ENCODE measurements at regions not wholly inside any gene's neighbourhood (a gene's known extent, or its start where the extent isn't known, plus 50 kb on each side); places are given as distances from the start of the nearest gene placed in this dataset.
"Not testable (repeated sequence)": the region's sequence is repeated elsewhere in the genome, so short reads cannot be mapped to it uniquely, and the experiment has no call there.

DNA sequence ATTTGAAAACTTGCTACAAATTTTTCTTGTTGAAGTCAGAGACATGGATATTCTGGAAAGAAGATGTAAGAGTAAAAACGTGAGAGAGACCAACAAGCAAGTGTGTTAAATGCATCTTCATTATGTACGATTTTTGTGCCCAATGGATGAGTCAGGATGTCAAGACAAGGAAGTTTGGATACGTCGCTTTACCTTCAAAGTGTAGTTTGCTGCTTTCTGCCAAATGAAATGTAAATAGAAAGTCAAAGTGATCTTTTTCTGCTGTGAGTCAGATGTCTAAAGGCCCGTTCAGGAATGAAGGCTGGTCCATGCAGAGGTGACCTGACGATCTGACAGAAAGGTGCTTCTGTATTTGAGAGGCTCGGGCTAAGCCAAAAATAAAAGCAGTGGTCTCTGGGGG is 273.1 kb upstream of the PIK3R1 start:
- no peak for DNase-seq (ENCODE audit: low spot score)

DNA sequence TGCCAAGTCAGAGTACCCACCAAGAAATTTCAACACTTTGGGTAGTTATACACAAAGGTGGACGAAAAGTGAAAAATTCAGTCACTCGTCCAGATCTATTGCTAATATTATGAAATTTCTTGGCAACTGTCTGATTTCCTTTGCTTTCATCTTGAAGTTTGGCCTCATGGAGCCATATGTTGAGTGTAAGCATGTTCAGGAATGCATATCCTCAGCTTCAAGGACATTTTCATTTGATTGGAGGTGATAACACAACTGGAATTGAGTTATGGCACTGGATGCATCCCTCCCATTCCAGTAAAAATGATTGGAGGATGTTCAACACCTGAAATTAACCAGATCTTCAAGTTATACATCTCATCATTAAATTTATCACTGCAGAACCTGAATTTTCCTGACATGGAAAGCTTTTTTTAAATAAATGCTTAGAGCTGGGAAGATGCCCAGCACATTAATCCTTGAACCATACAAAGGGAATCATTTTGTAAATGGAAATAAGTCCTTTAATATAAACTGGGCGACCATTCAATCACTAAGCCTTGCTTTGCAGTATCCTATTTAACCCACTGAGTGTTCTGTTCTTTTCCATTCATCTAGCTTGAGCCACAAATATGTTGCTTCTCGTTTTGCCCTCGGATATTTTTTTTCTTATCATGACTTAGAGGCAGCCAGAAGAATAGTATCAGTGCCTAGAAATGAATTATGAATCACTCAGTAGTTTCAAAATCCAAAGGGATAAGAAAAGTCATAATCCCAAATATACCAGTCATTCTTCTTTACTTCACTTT is 273.7 kb upstream of the PIK3R1 start:
- DNase-seq (ENCODE audit: low spot score), result no peak

DNA sequence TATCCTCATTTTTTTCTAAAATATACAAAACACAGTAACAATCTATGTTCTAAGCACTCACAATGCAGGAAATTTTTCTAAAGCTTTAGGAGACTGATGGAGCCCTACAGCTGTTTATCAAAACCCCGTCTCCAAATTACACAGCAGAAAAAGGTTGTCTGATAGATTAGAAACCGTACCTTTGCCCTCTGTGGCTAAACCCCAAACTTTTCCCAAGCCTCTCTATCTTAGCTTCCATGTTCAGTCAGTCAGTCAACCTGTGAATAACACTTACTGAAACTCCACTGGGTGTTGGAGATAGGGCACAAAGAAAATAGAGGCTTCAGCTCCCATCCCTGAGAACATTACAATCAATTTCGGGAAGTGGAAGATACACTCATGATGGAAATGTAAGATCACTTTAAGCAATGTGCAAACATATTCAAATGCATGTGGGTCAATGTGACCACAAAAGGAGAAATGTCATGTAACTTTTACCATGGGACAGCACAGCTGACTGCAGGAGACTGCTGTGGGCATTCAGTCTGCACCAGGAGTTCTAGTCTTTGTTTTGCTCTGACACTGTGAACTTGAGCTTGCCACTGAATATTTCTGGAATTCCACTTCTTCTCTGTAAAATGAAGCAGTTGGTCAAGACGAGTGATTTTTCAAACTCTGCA is 279.5 kb upstream of the PIK3R1 start:
- no peak for DNase-seq (ENCODE audit: low spot score)

DNA sequence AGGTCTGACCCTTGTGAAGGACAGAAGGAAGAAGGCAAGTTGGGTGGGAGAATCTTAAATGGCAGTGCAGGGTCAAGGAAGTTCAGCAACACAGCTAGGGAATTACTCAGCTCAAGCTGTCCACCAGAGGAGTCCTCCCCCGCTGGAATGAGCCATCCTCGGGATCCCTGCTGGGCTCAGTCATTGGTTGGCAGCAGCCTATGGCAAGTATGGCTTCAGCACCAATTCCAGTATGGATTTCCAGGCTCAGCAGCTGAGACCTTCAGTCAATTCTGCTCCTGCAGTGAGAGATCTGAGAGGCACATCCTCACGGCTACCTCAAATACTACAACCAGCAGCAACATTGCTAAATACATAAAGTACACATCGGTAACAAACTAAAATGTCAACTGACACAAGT is 280.6 kb upstream of the PIK3R1 start:
- no peak for DNase-seq (ENCODE audit: low spot score)

DNA sequence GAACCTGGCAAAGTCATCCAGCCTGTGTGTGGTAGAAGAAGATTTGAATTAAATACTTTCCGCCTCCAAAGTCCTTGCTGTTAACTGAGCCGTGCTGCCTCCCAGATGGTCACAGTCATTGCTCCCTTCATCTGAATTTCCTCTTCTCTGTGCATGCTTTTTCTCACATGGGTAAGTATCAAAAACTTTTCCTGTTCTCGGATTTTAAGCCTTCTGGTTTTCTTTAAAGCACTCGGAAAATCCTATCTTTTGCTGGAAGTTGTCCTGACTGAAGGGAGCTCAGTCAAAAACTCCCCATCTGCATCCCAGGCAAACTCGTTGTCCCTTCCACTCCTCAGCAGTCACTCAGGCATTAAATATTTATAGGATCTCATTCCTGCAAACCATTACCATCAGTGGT is 290.0 kb upstream of the PIK3R1 start:
- no peak for DNase-seq (ENCODE audit: low spot score)

DNA sequence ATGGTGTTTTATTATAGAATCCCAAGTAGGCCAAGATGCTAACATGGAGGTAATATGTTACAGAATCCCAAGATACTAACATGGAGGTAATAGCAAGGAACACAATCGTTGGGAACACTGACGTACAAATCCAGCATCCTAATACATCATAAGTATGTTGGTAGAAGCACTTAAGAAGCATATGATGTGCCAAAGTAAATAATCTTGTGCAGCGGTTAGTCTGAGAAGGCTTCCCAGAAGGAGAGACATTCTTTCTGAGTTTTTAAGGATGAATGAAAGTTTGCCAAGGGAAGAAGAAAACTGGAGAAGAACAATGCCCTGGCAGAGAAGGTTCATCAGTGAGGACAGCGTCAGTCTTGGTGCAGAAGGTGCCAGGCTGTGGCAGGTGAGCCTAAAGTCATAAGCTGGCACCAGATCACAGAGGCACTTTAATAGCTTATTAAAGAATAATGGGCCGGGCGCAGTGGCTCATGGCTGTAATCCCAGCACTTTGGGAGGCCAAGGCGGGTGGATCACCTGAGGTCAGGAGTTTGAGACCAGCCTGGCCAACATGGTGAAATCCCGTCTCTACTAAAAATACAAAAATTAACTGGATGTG is 294.5 kb upstream of the PIK3R1 start:
- DNase-seq (ENCODE audit: low spot score), result no peak

DNA sequence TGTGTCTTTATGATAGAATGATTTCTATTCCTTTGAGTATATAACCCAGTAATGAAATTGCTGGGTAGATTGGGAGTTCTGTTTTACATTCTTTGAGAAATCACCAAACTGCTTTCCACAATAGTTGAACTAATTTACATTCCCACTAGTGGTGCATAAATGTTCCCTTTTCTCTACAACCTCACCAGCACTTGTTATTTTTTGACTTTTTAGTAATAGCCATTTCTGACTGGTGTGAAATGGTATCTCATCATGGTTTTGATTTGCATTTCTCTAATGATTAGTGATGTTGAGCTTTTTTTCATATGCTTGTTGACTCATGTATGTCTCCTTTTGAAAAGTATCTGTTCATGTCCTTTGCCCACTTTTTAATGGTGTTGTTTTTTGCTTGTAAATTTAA is 296.0 kb upstream of the PIK3R1 start:
- DNase-seq (ENCODE audit: low spot score), result not testable (repeated sequence)

DNA sequence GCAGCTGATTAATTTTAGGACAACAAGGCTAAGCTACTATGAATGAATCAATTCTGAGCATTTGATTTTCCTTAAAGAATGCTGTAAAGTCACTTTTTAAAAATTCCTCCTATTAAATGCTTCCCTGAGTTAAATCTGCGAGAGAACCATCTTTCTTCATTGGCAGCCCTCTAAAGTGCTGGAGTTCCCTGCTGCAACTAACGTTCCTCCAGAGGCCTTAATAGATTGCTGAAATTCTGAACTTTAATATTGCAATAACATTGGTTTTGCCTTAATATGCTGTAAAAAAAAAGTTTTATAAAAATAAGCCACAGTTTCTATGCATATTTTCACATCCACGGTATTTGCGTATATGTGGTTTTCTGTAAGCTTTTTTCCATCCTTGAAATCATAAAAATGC is 298.0 kb upstream of the PIK3R1 start:
- DNase-seq (ENCODE audit: low spot score), result no peak

DNA sequence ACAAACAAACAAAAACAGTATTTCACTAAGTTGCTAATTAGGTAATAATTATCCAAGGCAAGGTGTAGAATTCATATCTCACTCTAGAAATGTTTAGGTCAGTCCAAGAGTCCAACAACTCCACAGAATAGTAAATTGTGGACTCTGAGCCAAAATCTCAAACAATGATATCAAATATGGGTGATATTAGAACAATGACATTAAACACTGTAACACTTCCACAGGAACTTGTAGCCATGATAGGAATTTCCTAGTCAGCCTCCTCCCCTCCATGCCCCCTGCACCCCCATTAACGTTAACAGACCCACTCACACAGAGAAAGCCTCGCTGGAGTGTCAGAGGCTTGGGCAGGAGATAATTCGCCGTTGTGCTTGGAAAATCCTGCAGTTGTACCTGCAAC is 305.0 kb upstream of the PIK3R1 start:
- no peak for DNase-seq (ENCODE audit: low spot score)

DNA sequence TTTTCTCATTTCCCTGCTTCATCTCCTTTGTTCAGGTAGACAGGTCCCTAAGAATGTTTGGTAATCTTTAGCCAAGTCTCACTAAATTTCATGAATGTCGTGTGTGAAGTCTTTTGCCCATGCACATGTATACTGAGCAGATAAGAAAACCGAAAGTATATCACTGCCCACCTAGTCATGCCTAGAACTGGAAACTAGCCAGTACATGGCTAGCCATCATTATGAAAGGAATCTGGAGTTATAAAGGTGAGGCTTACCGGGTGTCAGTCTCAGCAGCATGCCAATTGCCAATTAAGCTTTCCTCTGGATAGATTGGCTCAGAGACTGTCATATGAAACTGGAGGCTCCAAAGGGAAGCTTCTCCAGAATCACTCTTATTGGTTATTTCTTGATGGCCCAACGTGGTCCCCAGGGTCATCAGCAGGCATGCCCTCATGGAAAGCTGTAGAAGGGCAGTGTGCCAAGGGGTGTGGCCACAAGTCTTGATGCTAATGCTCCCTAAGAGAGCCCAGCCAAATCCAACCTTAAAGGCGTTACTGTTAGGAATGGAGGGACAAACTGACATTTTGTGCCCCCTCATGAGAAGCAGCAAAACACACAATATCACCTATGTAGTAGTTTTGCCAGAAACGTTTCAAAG is 307.3 kb upstream of the PIK3R1 start:
- no peak for DNase-seq (ENCODE audit: low spot score)

DNA sequence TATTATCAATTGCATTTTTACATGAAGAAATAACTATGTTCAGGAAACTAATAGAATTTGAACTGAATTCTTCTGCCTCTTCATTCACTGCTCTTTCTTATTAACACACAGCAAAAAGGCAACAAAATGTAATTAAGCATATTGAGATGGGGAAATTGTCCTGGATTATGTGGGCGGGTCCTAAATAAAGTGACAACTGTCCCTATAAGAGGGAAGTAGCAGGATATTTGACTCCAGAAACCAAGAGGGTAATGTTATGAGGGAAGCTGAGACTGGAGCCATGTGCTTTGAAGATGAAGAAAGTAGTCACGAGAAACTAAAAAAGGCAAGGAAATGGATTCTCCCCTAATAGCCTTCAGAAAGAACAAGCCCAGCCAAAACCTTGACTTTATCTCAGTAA is 311.2 kb upstream of the PIK3R1 start:
- no peak for DNase-seq (ENCODE audit: low spot score)

DNA sequence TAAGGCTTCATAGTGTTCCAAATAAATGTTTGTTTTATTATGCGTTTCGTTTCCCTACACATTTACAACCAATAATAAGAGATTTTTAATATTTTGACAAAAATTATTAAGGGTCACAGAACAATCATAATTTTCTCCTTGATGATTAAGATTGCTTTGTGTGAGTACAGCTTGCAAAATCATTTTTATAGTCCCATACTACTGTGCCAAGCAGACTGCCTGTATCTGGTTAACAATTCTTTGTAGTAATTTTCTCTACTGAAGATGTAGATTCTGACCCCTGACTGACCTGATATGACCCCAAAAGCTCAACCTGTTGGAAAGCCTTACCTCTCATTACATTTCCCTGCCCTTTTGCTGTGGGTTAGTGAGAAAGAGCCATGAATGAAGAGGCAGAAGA is 311.9 kb upstream of the PIK3R1 start:
- no peak for DNase-seq (ENCODE audit: low spot score)

DNA sequence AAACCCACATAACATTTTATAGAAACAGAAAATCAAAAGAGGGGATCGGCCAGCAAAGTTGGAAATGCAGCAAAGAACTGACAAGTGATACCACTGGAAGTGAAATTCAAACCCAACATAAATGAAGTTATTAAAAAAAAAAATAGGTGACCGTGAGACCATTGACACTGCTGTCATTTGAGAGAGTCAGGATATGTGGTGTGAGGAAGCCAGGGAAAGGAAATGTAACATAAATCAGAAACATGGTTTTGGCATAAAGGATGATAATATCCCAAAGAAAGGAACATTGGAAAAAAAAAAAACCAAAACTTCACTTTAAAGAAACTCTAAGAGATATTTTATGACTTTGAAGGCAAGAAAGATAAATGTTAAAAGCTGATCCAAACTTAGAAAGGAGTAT is 312.4 kb upstream of the PIK3R1 start:
- no peak for DNase-seq (ENCODE audit: low spot score)

DNA sequence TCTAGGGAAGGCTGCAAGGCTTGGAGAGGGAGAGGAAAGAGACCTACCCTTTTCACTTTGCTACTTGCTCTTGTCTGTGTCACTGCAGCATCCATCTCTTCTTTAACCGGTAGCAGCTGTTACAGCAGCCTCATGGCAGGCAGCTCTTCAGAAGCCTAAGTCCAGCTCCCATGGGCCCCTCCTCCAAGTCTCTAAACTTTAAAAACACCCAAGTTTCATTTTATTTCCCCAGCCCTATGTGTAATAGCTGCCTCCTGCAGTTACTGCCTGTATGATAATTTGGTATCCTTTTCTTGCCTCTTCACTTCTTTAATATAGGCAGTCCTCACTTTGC is 313.1 kb upstream of the PIK3R1 start:
- DNase-seq (ENCODE audit: low spot score), result no peak

DNA sequence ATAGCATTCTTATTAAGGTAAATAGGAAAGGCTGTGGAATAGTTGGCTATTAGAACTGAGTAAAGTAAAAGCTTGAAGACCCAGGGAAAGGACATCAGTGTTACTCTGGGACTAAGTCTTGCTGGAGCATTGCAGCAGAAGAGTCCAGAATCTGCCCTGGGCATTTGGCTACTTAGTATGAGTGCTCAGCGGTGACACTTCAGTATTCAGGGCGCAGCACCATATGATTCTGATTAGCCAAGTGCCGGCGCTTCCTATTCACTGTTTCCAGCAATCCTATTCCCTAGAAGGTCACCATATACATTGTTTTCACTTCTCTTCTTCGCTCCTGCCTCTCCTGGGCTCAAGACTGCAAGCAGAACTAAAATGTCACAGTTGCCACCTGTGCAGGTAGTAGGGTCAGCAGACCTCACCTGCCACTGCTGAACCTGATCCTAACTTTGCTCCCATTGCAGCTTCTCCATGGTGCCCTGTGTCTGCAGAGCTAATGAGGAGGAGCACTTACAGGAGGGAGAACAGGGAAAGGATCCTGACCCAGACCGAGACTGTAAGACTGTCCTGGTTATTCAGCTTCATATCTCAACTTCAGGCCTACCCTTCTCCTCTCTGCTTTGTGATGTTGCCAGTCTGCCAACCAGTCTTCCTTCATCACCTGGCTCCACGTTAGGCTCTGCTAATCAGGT is 313.6 kb upstream of the PIK3R1 start:
- no peak for DNase-seq (ENCODE audit: low spot score)

DNA sequence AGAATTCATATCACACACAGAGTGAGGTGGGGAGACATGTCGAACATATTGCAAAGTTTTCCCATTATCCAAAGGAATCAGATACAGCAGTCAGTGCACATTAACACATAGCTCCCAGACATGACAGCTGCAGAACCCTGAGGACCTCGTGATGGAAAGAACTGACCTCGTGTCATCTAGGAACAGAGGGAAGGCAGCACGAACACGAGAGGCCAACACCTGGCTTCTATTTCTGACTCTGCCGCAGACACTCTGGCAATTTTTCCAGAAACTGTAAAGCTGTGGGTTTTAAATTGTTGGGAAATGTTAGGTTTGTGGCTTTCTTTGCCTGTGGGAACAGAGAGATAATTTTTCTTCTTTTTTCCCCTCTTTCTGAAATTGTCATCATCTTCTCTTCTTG is 315.0 kb upstream of the PIK3R1 start:
- no peak for DNase-seq (ENCODE audit: low spot score)

DNA sequence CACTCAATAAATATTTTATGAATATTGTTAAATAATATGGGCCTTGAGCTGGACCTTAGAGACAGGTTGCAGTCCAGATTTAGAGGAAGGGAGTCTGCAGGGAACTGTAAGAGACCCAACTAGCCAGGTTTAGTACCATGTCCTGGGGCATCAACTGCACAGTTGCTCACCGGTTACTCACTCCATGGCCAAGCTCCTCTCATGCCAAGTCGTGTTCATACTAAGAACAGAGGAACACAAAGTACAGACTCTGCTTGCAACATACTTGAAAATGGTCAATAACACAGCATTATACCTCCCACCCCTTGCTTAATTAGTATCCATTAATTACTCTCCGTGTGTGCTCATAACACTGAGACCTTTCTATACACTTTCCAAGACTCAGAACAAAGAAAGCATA is 317.6 kb upstream of the PIK3R1 start:
- DNase-seq (ENCODE audit: low spot score), result no peak

DNA sequence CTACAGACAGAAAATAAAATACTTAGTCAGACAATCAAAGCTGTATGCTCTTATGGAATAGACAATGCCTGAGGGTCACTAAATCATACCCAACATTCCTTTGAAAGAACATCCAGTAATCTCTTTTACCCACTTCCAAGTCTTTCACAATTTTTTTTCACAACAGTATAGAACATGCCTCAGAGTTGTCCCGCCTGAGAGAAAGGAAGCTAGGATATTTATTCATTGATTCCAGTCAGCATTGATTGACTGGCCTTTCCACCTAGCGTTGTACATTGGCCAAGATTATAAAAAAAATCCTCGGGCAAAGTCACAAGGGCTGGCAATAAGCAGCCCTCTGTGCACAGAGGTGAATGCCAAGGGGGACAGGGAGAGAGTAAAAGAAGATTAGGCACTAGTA is 318.1 kb upstream of the PIK3R1 start:
- DNase-seq (ENCODE audit: low spot score), result no peak

DNA sequence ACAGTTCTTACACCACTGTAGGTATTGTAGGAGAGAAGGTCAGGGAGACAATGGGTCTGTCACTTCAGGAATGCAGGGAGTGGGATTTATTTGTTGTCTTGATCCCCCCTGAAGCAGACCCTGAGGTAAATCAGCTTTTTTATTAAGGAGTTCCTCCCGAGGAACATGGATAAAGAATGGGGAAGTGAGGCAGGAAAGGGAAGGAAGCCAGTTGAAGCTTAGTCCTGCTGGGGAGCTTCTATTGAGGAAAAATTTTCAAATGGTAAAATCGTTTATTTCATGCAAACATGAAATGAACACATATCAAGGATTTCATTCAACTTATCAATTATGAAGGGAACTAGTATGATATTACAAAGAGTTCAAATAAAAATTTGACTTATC is 318.6 kb upstream of the PIK3R1 start:
- no peak for DNase-seq (ENCODE audit: low spot score)

DNA sequence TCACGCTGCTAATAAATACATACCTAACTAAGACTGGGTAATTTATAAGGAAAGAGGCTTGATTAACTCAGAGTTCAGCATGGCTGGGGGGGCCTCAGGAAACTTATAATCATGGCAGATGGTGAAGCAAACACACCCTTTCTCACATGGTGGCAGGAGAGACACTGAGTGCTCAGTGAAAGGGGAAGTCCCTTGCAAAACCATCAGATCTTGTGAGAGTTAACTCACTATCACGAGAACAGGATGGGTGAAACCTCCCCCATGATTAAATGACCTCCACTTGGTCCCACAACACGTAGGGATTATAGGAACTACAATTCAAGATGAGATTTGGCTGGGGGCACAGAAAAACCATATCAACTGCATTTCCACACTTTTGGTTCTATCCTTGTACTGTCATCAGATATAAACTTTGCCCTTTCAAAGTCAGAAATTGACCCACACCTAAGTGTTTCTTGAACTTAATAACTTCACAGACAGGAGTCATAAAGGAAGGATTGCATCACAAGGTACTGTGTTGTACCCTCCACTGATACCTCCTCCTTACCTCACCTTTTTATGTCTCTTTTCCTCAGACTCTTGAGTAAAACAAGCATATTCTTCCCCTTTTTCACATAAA is 319.1 kb upstream of the PIK3R1 start:
- DNase-seq (ENCODE audit: low spot score), result no peak

DNA sequence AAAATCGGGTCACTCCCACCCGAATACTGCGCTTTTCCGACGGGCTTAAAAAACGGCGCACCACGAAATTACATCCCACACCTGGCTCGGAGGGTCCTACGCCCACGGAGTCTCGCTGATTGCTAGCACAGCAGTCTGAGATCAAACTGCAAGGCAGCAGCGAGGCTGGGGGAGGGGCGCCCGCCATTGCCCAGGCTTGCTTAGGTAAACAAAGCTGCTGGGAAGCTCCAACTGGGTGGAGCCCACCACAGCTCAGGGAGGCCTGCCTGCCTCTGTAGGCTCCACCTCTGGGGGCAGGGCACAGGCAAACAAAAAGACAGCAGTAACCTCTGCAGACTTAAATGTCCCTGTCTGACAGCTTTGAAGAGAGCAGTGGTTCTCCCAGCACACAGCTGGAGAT is 325.7 kb upstream of the PIK3R1 start:
- not testable (repeated sequence) for DNase-seq (ENCODE audit: low spot score)
